Fibroblast of skin of right biceps (primary cell): ENCODE measurements at regions not wholly inside any gene's neighbourhood (a gene's known extent, or its start where the extent isn't known, plus 50 kb on each side); places are given as distances from the start of the nearest gene placed in this dataset.
A peak's percentile ranks its signal among the peaks of the same experiment; 100 is the strongest.

ENCODE experiments used
- DNase-seq: peaks from one replicate; pipeline ENCODE4 v3.0.0-alpha.2; 2013

DNA sequence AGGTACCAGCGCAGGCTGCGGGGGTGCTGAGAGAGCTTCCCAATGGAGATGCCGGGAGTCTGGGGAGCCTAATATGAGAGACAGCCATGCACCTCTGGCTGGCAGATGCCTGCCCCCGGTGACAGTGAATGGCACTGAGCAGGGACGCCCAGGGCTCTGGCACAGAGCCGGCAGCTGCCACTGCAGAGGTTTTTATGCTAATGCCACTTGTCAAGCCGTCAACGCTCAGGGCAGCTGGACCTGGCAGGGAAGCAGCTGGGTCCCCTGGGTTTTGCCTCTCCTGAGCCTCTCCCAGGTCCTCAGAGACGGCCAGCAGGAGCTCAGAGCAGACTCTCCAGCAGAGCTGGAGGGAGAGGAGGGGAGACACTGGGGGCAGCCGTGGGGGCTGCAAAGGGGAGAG, 573.6 kb downstream of the BUD13 start:
- DNase-seq = no peak

DNA sequence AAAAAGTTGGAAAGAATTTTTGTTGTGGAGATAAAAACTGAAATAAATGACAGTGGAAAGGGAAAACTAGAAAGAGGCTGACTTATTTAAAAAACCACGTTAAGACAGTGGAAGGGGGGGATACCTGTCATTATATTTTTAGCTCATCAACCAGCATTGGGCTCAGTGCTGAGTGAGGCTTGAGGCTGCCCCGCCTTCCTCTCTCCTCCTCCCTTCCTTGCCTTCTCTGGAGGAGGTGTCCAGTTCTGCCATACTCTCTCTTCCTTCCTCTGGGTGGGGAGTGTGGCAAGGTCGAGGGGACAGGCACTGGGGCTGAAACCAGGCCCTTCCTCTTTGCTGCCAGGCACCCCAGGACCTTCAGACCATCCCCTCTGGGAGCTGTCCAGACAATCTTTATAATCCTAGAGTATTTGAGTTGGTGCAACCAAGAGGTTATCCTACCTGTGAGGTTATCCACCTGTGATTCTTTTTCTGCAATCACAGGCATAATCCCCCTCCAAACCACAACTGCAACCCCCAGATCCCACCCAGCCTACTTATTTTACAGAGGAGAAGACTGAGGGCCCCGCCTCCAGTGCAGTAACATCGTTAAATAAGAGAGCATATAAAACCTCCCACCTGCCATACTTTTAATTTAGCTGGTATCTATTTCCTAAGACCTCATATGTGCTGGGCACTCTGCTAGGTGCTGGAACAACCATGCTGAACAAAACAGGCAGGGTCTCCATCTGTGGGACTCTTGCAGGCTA, 578.5 kb downstream of the BUD13 start:
- DNase-seq = no peak

DNA sequence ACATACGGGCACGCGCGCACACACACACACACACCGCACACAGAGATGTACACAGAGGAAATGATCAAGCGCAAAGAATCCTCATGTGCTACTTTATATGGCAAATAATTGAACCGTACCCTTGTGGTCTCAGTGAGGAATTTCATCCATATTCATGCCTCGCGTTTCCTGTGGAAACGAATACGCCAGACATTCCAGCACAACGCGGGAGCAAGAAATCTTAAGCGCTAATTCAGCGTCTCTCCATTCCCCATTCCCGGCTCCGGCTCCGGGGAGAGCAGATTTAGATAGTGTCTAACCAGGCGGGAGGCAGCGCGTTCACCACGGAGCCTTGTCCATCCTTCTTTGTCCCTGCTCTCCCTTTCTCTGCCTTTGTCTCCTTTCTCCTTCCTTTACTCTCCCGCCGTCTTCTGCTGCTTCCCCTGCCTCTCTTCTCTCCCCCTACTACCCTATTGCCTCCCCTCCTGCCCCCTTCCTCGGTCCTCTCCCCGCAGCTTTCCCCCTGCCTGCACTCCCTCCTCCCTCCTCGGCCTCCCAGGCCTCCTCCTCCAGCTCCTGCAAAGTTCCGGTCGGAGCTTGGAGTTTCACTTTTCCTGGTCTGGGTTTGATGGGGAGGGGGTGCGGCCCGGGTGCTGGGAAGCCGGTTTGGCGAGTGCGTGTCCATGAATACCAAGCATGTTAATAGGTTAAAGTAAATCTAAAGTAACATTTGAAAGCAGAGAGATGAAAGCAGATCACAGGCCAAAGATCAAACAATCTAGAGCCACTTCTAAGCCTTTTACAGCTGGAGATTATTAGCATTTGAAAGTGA, 579.3 kb downstream of the BUD13 start:
- peak; percentile 90 for DNase-seq

DNA sequence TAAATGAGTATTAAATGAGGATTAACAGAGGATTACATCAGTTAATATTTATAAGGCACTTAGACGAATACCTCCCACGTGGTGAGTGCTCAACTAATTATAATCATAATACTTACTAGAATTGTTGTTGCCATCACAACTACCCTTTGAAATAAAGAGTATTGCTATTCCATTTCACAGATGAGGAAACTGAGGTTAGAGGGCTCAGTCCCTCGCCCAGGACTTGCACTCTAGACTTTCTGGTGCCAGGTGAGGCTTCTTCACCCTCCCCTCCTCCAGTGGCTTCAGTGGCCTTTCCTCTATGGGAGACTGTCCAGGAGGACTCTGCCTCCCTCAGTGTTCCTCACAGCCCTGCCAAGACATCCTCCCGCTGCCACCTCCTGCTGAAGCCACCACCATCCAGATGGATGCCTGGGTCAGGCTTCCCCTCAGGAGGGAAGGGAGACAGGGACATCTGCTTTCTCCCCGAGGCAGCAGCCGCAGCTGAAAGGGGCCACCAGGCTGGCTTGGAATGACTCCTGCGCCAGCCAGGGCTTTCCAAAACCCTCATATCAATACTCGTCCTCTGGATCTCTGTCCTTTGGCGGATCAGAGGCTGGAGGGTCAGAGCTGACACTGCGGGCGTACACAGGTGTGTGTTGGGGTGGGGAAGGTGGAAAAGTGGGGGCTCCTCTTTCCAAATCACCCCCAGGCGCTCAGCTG, 580.1 kb downstream of the BUD13 start:
- DNase-seq = peak; percentile 20

DNA sequence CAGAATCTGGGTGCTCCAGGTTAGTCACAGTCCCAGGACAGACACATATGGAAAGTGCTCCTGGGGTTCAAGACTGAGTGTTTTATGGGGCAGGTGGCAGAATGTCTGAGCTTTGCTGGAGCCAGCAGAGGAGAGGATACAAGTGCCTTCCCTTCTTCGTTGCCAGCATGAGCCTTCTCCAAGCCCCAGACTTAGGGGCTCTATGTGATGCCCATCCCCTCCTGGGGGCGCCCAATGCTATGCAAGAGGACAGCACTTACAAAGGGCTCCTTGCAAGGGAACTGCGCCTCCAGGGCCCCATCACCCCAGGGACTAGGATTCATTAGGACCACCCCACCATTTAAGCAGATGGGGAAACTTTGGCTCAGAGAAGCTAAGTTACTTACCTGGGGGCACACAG, 581.9 kb downstream of the BUD13 start:
- no peak for DNase-seq

DNA sequence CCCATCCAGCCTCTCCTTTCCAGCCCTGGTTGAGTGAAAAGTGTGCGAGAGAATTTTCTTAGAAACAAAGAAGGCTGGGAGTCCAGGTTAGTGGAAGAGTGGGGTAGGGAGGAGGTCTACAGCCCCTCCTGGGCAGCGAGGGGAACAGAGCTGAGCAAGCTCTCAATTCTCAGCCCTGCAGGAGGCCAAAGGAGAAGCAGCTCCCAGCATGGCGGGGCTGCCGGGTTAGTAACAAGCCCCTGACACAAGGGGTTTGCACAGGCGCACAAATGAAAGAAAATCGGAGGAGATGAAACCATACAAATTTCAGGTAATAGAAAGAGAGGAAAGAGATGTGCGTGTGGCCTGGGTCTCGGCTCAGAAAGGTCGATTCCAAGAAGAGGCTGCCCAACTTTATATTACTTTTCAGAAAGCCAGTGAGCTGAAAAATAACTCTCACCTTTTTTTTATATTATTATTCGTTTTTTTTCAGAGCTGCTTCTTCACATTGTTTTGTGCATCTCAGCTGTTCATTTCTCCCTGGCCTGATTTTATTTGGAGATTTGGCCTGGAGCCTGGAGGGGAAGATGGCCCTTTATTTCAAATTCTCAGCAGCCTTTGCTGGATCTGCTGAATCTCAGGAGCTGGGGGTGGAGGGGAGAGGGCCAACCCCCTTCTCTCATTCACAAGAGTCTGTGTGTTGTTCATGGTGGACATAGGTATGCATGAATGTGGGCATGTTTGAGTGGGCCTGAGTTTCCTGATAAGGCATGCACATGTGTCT, 583.2 kb downstream of the BUD13 start:
- no peak for DNase-seq

DNA sequence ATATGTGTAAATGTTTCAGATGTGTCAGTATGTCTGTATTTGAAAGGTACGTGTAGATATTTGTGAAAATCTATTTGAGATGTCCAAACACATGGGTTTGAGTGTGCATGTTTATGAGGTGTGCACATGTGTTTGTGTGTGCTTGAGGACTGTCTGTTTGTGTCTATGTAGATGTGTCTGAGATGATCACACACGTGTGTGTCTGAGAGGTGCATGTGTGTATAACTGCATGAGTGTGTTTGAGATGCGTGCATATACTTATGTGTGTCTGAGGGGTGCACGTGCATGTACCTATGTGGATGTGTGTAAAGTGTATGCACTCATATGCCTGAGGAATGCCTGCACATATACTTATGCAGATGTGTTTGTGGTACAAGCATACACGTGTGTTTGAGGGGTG, 584.4 kb downstream of the BUD13 start:
- no peak for DNase-seq

DNA sequence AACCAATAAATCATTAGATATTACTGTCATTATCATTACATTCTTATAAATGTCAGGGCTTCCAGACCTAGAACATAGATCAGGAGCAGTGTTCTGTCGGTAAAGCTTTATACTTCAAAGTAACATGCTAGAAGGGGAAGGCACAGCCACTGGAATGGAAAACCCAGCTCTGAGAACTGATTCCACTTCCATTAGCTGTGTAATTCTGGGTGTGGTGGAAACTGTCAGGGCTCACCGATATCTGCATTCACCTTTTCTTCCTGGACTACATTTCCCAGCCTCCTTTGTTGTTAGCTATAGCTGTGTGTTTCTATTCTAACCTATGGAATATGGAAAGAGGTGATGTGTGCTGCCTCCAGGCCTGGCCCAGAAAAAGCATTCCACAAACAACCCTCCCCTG, 585.8 kb downstream of the BUD13 start:
- no peak for DNase-seq

DNA sequence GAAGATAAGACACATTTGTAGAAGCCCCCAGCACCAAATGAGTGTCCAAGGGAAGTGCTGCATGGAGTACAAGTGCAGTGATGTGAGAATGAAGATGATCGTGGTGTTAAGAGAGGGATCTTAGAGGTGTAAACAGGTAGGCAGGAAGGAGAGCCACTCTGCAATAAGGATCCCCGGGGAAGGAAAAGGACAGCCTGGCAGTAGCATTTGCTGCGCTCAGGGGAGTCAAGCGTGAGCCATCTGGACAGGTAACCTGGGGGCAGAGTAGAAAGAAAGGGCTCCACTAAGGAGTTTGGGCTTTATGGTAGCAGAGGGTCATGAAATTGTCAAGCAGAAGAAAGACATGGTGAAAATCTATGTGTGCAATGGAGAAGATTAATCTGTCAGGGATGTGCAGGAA, 587.2 kb downstream of the BUD13 start:
- no peak for DNase-seq

DNA sequence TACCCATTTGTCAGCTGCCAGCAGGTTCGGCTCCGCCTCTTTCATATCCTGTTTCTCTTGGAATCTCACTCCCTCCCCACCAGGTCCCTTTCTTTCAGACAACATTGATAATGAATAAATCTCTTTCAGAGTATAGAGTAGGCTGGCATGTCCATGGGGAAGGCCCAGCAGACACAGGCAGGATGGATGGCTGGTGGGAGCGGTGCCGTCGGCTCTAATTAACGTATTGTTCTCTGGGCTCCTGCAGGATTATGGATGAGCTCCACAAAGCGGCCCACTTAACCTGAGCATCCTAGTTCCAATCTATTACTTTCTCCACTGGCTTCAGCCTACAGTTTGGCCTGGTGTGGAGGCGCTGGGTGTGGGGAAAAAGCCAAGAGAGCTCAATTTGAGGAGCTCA, 588.0 kb downstream of the BUD13 start:
- DNase-seq = no peak

DNA sequence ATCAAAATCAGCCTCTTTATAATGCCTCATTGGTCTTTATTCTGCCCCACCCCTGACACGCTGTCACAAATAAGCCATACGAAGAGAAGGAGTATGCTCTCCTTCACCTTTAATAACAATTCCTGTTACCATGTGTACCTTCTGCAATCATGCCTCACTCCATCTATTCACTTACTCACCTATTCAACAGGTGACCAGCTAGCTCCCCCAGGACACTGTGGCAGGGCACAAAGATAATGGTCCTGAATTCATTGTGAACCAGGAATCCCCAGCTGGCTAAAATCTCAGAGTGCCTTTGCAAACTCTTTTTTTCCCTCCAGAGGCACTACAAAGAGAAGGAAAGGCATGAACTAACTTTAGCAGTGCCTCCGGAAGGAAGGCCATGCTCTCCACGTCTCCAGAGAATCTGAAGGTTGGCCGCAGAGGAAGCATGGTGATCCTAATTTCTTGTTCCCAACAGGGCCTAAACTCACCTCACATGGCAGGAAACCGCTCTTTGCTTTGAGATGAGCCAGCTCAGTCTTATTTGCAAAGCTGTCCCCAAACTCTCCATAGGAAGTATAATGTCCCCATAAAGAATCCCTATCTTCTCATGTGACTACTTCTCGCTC, 590.3 kb downstream of the BUD13 start:
- no peak for DNase-seq

DNA sequence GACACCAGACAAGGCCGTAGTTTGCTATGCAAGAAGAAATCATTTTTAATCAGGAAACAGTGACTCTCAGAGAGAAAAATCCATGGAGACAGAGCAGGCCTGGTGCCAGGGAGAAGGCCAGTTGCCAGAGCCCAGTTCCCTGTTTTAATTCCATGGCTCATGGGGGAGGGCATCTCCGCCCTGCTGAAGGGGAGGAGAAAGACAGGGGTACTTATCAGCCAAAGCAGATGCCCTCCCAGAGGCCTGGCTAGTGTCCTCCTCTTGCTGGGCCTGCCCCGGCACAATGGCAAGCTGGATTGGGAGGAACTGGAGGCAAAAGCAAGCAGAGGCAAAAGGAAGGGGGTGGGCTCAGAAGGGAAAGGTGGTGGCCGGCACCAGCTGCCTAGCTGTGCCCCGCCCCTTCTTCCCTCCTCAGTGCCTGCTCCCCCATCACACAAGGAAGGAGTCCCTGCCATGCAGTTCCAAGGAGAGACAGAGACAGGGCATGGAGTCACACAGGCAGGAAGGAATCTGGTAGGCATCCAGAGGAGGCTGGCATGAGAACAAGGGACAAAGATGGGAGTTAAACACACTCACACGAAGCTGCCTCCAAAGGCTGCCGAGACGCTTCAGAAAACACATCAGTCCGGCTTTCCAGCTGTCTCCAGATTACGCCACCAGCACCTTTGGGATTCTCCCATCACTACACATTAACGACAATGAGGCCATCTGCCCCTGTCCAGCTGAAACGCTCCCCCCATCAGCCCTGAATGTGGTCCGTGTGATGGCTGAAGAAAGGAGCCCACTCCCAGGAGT, 591.8 kb downstream of the BUD13 start:
- peak; percentile 15 for DNase-seq

DNA sequence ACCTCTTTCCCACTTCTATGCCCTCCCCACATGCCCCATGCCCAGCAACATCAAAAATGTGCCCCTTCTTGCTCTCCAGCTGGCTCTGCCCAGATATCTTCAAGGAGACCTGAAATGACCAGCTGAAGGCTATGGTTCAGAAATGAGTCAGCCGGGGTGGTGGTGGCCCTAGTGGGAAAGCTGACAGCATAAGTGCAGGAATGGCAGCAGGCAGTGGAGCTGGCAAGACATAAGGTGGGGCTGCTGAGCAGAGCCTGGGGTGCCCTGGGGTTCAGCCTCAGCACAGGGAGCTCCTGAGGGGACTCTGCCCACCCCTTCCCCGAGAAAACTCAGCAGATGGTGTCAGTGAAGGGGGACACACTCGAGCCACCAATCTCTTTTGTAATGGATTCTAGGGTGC, 593.4 kb downstream of the BUD13 start:
- peak; percentile 11 for DNase-seq

DNA sequence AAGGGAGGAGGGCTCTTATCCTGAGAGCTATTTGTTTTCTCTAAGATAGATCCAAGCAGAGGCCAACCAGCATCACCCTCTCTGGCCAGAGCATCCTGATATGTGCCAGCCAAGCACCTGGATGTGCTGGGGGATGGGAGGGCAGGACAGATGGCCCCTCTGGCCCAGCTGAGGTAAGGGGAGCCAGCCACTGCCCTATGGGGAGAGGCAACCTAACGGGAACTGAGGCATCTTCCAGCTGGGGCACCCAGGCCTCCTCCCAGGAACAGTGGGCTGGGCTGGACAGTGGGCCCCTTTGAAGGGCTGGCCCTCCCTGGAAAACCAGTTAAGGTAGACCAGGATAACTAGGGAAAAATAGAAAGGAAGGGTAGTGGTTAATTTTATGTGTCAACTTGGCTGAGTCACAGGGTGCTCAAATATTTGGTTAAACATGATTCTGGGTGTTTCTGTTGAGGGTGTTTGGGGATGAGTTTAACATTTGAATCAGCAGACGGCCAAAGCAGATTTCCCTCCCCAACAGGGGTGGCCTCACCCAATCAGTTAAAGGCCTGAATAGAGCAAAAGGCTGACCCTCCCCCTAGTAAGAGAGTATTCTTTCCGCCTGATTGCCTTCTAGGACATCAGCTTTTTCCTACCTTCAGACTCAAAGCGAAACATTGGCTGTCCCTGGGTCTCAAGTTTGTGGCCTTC, 595.1 kb downstream of the BUD13 start:
- peak; percentile 65 for DNase-seq

DNA sequence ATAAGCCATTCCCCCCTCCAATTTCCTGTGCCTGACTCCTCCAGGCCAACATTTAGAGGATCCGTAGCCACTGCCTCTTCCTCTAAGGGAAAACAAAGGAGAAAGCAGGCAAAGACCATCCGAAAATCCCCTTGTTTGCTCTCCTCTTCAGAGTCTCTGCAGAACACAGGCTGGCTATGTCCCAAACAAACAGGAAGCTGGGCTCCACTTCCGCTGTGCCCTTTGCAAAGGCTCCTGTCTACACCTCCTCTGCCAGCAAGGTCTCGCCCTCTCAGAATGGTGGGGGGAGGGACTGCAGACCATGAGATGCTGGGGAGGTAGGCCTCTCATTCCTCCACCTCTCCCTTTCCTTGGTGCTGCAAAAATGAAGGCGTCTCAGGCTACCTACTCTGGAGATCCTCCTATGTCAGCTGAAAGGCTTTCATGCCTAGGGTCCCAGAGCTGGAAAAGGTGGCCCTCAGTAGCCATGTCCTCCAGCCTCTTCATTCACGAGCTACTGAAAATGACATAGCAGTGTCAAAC, 596.2 kb downstream of the BUD13 start:
- no peak for DNase-seq

DNA sequence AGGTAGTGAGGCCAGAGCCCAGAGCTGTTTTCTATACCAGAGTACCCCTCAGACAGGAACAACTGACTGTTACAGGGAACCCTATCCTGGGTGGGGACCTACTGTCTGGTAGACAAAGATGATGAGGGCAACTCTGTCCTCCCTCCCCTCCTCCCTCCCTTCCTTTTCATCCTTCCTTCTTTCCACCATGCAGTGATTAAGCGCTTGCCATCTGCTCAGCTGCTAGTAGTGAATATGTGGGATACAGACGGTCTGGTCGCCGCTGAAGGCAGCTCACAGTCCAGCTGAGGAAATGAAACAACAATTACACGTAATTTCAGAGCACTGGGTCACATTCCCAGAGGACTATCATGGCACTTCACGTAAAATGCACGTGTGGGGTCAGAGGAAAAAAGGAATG, 597.1 kb downstream of the BUD13 start:
- DNase-seq = no peak

DNA sequence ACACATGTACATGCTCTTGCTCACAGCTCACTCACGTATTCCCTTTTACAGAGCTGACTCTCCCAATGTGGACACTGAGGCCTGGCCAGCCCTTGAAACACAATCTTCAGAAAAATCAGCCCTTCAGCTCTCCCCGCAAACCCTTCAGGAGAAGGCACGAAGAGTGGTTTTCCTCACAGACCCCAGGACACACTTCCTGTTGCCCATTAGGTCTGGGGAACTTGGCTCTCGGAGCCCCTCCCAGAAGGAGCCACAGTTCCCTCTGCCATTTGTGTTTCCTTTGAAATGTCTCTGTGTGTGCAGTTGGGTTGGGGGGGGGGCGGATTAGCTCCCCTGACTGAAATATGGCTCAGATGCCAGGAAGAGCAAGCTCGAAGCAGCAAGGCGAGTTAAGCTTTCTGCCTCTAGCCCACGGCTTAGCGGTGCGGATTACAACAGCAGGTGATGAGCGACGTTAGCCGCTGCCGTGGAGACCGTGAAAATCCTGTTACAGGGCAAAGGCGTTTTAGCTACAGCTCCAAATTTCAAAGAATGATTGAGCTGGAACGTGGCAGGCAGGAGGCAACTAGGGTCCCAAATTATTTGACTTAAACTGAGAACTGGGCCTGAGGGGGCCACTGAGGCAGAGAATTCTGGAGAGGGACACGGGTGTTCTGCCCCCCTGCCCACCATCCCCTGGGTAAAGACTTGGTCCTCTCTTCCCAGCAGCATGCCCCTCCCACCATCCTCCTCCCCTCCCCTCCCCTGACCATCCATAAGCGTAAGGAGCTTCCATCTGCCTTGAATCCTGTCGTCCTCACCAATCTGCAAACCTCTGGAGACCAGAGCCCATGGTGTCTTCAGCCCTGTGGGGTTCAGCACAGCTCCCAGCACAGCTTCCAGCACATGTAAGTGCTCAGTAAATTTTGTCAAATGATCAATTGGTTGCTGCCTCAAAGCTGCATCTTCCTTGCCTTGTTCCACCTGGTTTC, 598.6 kb downstream of the BUD13 start:
- DNase-seq = no peak

DNA sequence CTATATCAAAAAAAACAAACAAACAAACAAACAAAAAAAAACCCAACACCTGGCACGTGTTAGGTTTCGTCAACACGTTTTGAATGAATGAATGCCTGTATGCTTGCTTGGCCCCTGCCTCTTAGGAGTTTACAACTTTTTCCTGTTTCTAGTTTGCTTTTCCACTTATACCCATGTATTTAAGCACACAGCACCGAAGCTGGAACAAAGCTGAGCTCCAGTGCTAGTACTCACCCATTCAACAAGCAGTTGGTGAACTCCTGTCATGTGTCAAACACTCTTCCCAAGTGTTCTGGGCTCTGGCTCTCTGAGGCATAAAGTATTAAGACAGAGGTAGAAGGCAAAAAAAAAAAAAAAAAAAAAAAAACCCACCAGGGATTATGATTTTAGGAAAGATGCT, 599.3 kb downstream of the BUD13 start:
- DNase-seq = no peak

DNA sequence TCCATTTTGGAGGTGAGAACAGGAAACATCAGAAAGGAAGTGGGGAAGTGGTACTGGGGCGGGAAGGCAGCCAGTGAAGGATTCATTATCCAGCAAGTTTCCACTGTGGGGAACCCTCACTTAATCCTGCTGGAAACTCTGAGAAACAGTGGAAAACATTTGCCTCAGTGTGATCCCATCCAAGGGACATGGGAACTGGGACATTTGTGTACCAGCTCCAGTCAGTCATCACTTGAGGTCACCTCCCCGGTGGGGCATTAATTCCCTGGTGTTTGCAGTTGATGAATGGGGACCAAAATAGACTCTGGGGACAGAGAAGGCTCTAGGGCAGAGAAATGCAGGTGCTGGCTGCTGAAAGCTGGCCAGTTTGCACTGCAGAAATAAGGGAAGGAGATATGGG, 599.9 kb downstream of the BUD13 start:
- no peak for DNase-seq

DNA sequence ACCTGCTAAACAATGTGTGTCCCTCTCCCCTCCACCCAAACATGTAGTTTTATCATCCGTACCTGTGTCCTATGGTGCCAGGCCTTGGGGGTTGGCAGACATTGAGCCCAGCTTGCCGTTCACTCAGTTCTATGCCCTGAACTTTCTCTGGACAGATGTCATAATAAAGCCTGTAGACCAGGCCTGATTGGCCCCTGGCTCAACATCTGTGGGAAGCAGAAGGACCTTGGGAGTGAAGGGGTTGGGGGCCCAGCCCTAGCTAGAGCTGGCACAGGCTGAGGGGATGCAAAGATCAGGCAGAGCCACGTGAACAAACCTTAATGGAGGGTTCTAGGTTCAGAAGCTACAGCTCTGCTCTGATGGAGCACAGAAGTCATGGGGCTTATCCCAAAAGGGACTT, 600.6 kb downstream of the BUD13 start:
- DNase-seq = no peak
